Endothelial cell of umbilical vein (primary cell): ENCODE measurements at regions not wholly inside any gene's neighbourhood (a gene's known extent, or its start where the extent isn't known, plus 50 kb on each side); places are given as distances from the start of the nearest gene placed in this dataset.

Source experiments
- BruUV-seq: library from RNA; stranded (reverse); fragments of 400-500 nt; replicated peaks from 2 replicates; lab custom pipeline; 2021; lab: Mats Ljungman, UMichigan
- CTCF ChIA-PET: fragments of 300-600, 350-600 bp; sonication (Branson Sonifier 250); formaldehyde crosslinking; loops from one replicate; lab custom pipeline; 2021; ENCODE audit warnings: antibody characterized with exemption, inconsistent platforms; lab: Charles Lee
- POLR2A ChIA-PET: fragments of 300-600, 350-600 bp; sonication (Branson Sonifier 250); formaldehyde crosslinking; loops from one replicate; lab custom pipeline; 2021; ENCODE audit warnings: antibody characterized with exemption, inconsistent platforms; lab: Charles Lee
- DNase-seq: peaks from one replicate; pipeline ENCODE4 v3.0.0-alpha.2; 2011; ENCODE audit warnings: low read depth, low spot score
- FAIRE-seq: peaks from 2 replicates; lab custom pipeline; 2011; peaks lifted over from hg19 to GRCh38; lab: Jason Lieb, UNC
- H2AFZ ChIP-seq: 2 replicates; pipeline ENCODE4 v1.6.0; 2012; ENCODE audit warnings: low read depth, low read length, control low read depth, inconsistent platforms
- H3K27ac ChIP-seq: 2 replicates; pipeline ENCODE4 v1.5.1; 2011; ENCODE audit warnings: low read depth, mild to moderate bottlenecking, control low read depth, low read length, moderate library complexity; ENCODE audit not compliant: insufficient read depth
- H3K27me3 ChIP-seq, 2 experiments: 2 replicates each; pipeline versions ENCODE4 v1.6.0 to v1.6.1; 2011; ENCODE audit warnings: low read length in 2 of 2, mixed read lengths in 1 of 2; ENCODE audit not compliant: control insufficient read depth in 2 of 2, insufficient read depth in 2 of 2
- H3K36me3 ChIP-seq, 2 experiments: 2 replicates in 1 of 2; 3 replicates in 1 of 2; pipeline ENCODE4 v1.5.1; 2011; ENCODE audit warnings: low read length in 2 of 2, mild to moderate bottlenecking in 1 of 2, moderate library complexity in 1 of 2; ENCODE audit not compliant: control insufficient read depth in 2 of 2, insufficient read depth in 2 of 2; ENCODE audit errors: extremely low read depth in 1 of 2
- H3K4me1 ChIP-seq: 3 replicates; pipeline ENCODE4 v1.5.1; 2011; ENCODE audit warnings: mild to moderate bottlenecking, low read length; ENCODE audit not compliant: control insufficient read depth, insufficient read depth; ENCODE audit errors: extremely low read depth
- H3K4me2 ChIP-seq: 2 replicates; pipeline ENCODE4 v1.6.1; 2011; ENCODE audit warnings: low read length, control low read depth, mixed read lengths; ENCODE audit not compliant: insufficient read depth
- H3K4me3 ChIP-seq, 3 experiments: fragments of 200-600 bp in 1 of 3; sonication (generic), shearing (Covaris generic) in 1 of 3; replicated peaks in 1 of 3; 2 replicates each; pipeline ENCODE4 v1.5.1; 2011 to 2016; ENCODE audit warnings: control low read depth in 3 of 3, low read length in 3 of 3, mild to moderate bottlenecking in 2 of 3, inconsistent platforms in 1 of 3, low read depth in 1 of 3, moderate library complexity in 1 of 3; ENCODE audit not compliant: insufficient read depth in 1 of 3
- H3K79me2 ChIP-seq: 2 replicates; pipeline ENCODE4 v1.6.0; 2012; ENCODE audit warnings: low read length, inconsistent platforms; ENCODE audit not compliant: control insufficient read depth, insufficient read depth
- H3K9ac ChIP-seq: replicated peaks from 2 replicates; pipeline ENCODE3; 2011; ENCODE audit warnings: low read length, control low read depth; ENCODE audit not compliant: insufficient read depth; ENCODE audit errors: extremely low read depth
- H3K9me1 ChIP-seq: replicated peaks from 3 replicates; pipeline ENCODE4 v1.6.0; 2011; ENCODE audit warnings: mild to moderate bottlenecking, low read length; ENCODE audit not compliant: control insufficient read depth, insufficient read depth; ENCODE audit errors: extremely low read depth
- H3K9me3 ChIP-seq: replicated peaks from 2 replicates; pipeline ENCODE4 v1.5.1; 2012; ENCODE audit warnings: low read length, inconsistent platforms; ENCODE audit not compliant: control insufficient read depth, insufficient read depth
- H4K20me1 ChIP-seq: replicated peaks from 2 replicates; pipeline ENCODE3; 2011; ENCODE audit warnings: mild to moderate bottlenecking, low read length; ENCODE audit not compliant: control insufficient read depth, insufficient read depth; ENCODE audit errors: extremely low read depth
- CTCF ChIP-seq, 2 donors: IDR thresholded peaks; 1 replicate in 1 of 2; 2 replicates in 1 of 2; pipeline ENCODE4 v1.5.1; 2011; ENCODE audit warnings: low read length in 2 of 2, mild to moderate bottlenecking in 2 of 2, moderate library complexity in 2 of 2, control low read depth in 1 of 2, inconsistent platforms in 1 of 2, low read depth in 1 of 2; ENCODE audit not compliant: insufficient read depth in 1 of 2; ENCODE audit errors: extremely low read depth in 1 of 2
- EZH2 ChIP-seq: IDR thresholded peaks from 2 replicates; pipeline ENCODE4 v1.6.1; 2012; ENCODE audit warnings: borderline replicate concordance, low read depth, mild to moderate bottlenecking, moderate library complexity, low read length, inconsistent platforms; ENCODE audit not compliant: severe bottlenecking
- FOS ChIP-seq: IDR thresholded peaks from 2 replicates; pipeline ENCODE4 v1.6.1; 2011; ENCODE audit warnings: mild to moderate bottlenecking, low read length, moderate library complexity, borderline replicate concordance; ENCODE audit not compliant: insufficient read depth
- GATA2 ChIP-seq: IDR thresholded peaks from 2 replicates; pipeline ENCODE4 v1.7.0; 2011; ENCODE audit warnings: low read depth, mild to moderate bottlenecking, moderate library complexity, mixed read lengths, low read length; ENCODE audit not compliant: insufficient read length, insufficient read depth
- JUN ChIP-seq: IDR thresholded peaks from 2 replicates; pipeline ENCODE4 v1.6.1; 2011; ENCODE audit warnings: borderline replicate concordance, low read depth; ENCODE audit not compliant: insufficient read length, insufficient read depth
- MAX ChIP-seq: IDR thresholded peaks from 2 replicates; pipeline ENCODE4 v1.6.1; 2011; ENCODE audit not compliant: insufficient read depth, insufficient read length
- MYC ChIP-seq: IDR thresholded peaks from one replicate; pipeline ENCODE4 v1.6.1; 2011; ENCODE audit warnings: mild to moderate bottlenecking, low read depth, low read length
- POLR2A ChIP-seq: IDR thresholded peaks from 2 replicates; pipeline ENCODE4 v1.6.1; 2012; ENCODE audit warnings: low read depth, mild to moderate bottlenecking, control low read depth, low read length
- POLR2AphosphoS5 ChIP-seq: IDR thresholded peaks from 2 replicates; pipeline ENCODE4 v1.6.1; 2012; ENCODE audit warnings: low read depth, mild to moderate bottlenecking, control low read depth, low read length, moderate library complexity; ENCODE audit not compliant: insufficient read depth
- dilution Hi-C: fragments of 300-500 bp; cut with MboI; formaldehyde crosslinking; loops from one replicate; pipeline ENCODE4 v1.15.0; 2019; ENCODE audit warnings: low sequenced_read_pairs; ENCODE audit not compliant: extremely low pct_ligation_motif_present
- intact Hi-C: fragments of 100-400 bp; cut with micrococcal nuclease; formaldehyde crosslinking; loops from one replicate; pipeline ENCODE4 v1.10.0; 2022

GRCh38 chr5:56540266-56540665 is 275.1 kb upstream of the MAP3K1 start:
- no peak overlapping the region for H3K27ac ChIP-seq
- FAIRE-seq (no peak), DNase-seq (no peak)
- no peak overlapping the region for H3K4me3 ChIP-seq
- no peaks in the 10 kb centered on the region for H3K79me2 ChIP-seq
- intact Hi-C loops: no loop called here
- H3K9me1 ChIP-seq: no peaks in the 10 kb centered on the region
- H3K27me3 ChIP-seq: peaks cover 0 to 3% of the 10 kb centered on the region in 2 experiments
- H2AFZ ChIP-seq: no peak overlapping the region
- H3K9ac ChIP-seq: no peak overlapping the region
- dilution Hi-C loops: no loop called here
- no peaks in the 10 kb centered on the region for H3K9me3 ChIP-seq
- BruUV-seq: no TSS peak
- TF ChIP-seq MAX: no peak
- TF ChIP-seq CTCF (IDR thresholded peaks at IDR 0.05; ENCODE audit: extremely low read depth in 1 of 2, insufficient read depth in 1 of 2, low read depth in 1 of 2, low read length in 2 of 2): no peak
- TF ChIP-seq POLR2A: no peak
- CTCF ChIA-PET: interaction anchor here (1.0 kb wide), 1 partner anchor 14 kb away, joined by 3 read pairs; no protein-coding TSS in a partner anchor
- no peaks in the 10 kb centered on the region for H3K4me1 ChIP-seq
- no peak overlapping the region for H3K4me2 ChIP-seq
- no peaks in the 10 kb centered on the region for H4K20me1 ChIP-seq
- no peaks in the 10 kb centered on the region for H3K36me3 ChIP-seq
- POLR2A ChIA-PET: no interaction called here

GRCh38 chr5:56538580-56538979 is 276.8 kb upstream of the MAP3K1 start:
- Histone ChIP-seq H3K36me3 (no peaks in the 10 kb centered on the region), H3K4me1 (no peaks in the 10 kb centered on the region), H3K27me3 (peaks cover 0 to 7% of the 10 kb centered on the region in 2 experiments), H3K4me3 (no peak overlapping the region), H3K9ac (no peak overlapping the region), H4K20me1 (no peaks in the 10 kb centered on the region), H3K27ac (no peak overlapping the region), H3K4me2 (no peak overlapping the region), H3K9me3 (no peaks in the 10 kb centered on the region), H3K9me1 (no peaks in the 10 kb centered on the region), H3K79me2 (no peaks in the 10 kb centered on the region), H2AFZ (no peak overlapping the region)
- BruUV-seq: no TSS peak
- dilution Hi-C loops: no loop called here
- ChIA-PET CTCF (no interaction called here), POLR2A (no interaction called here)
- intact Hi-C loops: no loop called here
- TF ChIP-seq MAX: no peak
- no peak for TF ChIP-seq MYC
- no peak for TF ChIP-seq FOS
- TF ChIP-seq CTCF (IDR thresholded peaks at IDR 0.05; ENCODE audit: extremely low read depth in 1 of 2, insufficient read depth in 1 of 2, low read depth in 1 of 2, low read length in 2 of 2): no peak
- no peak for TF ChIP-seq POLR2A
- no peak for TF ChIP-seq POLR2AphosphoS5
- TF ChIP-seq EZH2: no peak
- no peak for TF ChIP-seq JUN
- no peak for TF ChIP-seq GATA2
- FAIRE-seq: no peak
- no peak for DNase-seq
